Mesendoderm (in vitro differentiated cells): ENCODE measurements at regions not wholly inside any gene's neighbourhood (a gene's known extent, or its start where the extent isn't known, plus 50 kb on each side); places are given as distances from the start of the nearest gene placed in this dataset.
"Not testable (repeated sequence)": the region's sequence is repeated elsewhere in the genome, so short reads cannot be mapped to it uniquely, and the experiment has no call there.

Experiments
- DNase-seq: peaks from one replicate; pipeline ENCODE4 v3.0.0; 2013
- H2AK5ac ChIP-seq: 2 replicates; pipeline ENCODE4 v1.6.1; 2013; ENCODE audit warnings: low read length, inconsistent platforms
- H2BK120ac ChIP-seq: 2 replicates; pipeline ENCODE4 v1.6.1; 2013; ENCODE audit warnings: low read depth, mild to moderate bottlenecking, low read length, moderate library complexity, mixed read lengths
- H2BK15ac ChIP-seq: replicated peaks from 2 replicates; pipeline ENCODE4 v1.6.1; 2013; ENCODE audit warnings: low read depth, mild to moderate bottlenecking, moderate library complexity
- H2BK5ac ChIP-seq: 2 replicates; pipeline ENCODE4 v1.6.1; 2013; ENCODE audit warnings: low read length, inconsistent platforms
- H3K18ac ChIP-seq: 2 replicates; pipeline ENCODE4 v1.6.1; 2013; ENCODE audit warnings: mild to moderate bottlenecking, low read length, mixed read lengths
- H3K23ac ChIP-seq: one replicate; pipeline ENCODE4 v1.6.1; 2013; ENCODE audit warnings: low read length
- H3K27ac ChIP-seq: 2 replicates; pipeline ENCODE4 v1.5.1; 2013; ENCODE audit warnings: low read depth, mild to moderate bottlenecking, inconsistent platforms, low read length, moderate library complexity
- H3K27me3 ChIP-seq: 2 replicates; pipeline ENCODE4 v1.6.1; 2013; ENCODE audit warnings: low read length, control low read depth, mild to moderate bottlenecking, inconsistent platforms; ENCODE audit not compliant: insufficient read depth, poor library complexity
- H3K36me3 ChIP-seq: 2 replicates; pipeline ENCODE4 v1.6.1; 2013; ENCODE audit warnings: low read length, inconsistent platforms; ENCODE audit not compliant: control insufficient read depth, insufficient read depth
- H3K4ac ChIP-seq: one replicate; pipeline ENCODE4 v1.6.1; 2013; ENCODE audit warnings: low read depth, mild to moderate bottlenecking, low read length, moderate library complexity
- H3K4me1 ChIP-seq: 2 replicates; pipeline ENCODE4 v1.6.1; 2013; ENCODE audit warnings: low read depth, low read length, inconsistent platforms; ENCODE audit not compliant: control insufficient read depth
- H3K4me2 ChIP-seq: 2 replicates; pipeline ENCODE4 v1.6.1; 2013; ENCODE audit warnings: low read length
- H3K4me3 ChIP-seq: 2 replicates; pipeline ENCODE4 v1.5.1; 2013; ENCODE audit warnings: mild to moderate bottlenecking, low read length
- H3K56ac ChIP-seq: one replicate; pipeline ENCODE4 v1.6.1; 2013; ENCODE audit warnings: low read length
- H3K79me1 ChIP-seq: 2 replicates; pipeline ENCODE4 v1.6.1; 2013; ENCODE audit warnings: low read length, inconsistent platforms
- H3K79me2 ChIP-seq: 2 replicates; pipeline ENCODE4 v1.6.1; 2013; ENCODE audit warnings: mild to moderate bottlenecking, low read length; ENCODE audit not compliant: control insufficient read depth, insufficient read depth
- H3K9ac ChIP-seq: 2 replicates; pipeline ENCODE4 v1.6.1; 2013; ENCODE audit warnings: low read length, inconsistent platforms
- H4K5ac ChIP-seq: one replicate; pipeline ENCODE4 v1.6.1; 2013; ENCODE audit warnings: low read length
- H4K8ac ChIP-seq: one replicate; pipeline ENCODE4 v1.6.1; 2013; ENCODE audit warnings: low read depth, mild to moderate bottlenecking, control low read depth, low read length, moderate library complexity
- WGBS: extraction: QIAGEN DNeasy Blood & Tissue Kit; methylation state at CpG from one replicate; pipeline ENCODE4 v1.1.7; 2013; ENCODE audit warnings: low lambda C conversion rate, missing lambda C conversion rate; ENCODE audit not compliant: insufficient coverage; ENCODE audit errors: extremely low coverage; 5-methylcytosine and 5-hydroxymethylcytosine counted together

GRCh38 chr16:25605381-25605780 lies 86.4 kb upstream of the HS3ST4 start:
- WGBS, result no CpG with 5 or more reads among the region's 2 CpGs
- Histone ChIP-seq H3K4me3 (no peak overlapping the region), H2BK5ac (no peak overlapping the region), H3K9ac (no peak overlapping the region), H3K56ac (no peak overlapping the region), H3K36me3 (no peaks in the 10 kb centered on the region), H3K18ac (no peak overlapping the region), H2AK5ac (no peak overlapping the region), H3K27me3 (no peaks in the 10 kb centered on the region), H3K4ac (no peak overlapping the region), H3K23ac (no peak overlapping the region), H3K27ac (no peak overlapping the region), H2BK120ac (no peak overlapping the region), H3K79me2 (no peaks in the 10 kb centered on the region), H4K5ac (no peak overlapping the region), H3K4me1 (peaks cover 6% of the 10 kb centered on the region), H3K79me1 (no peaks in the 10 kb centered on the region), H3K4me2 (no peak overlapping the region), H2BK15ac (no peak overlapping the region), H4K8ac (no peak overlapping the region)
- DNase-seq, result peak; percentile 73

- H3K27ac ChIP-seq, H3K36me3 ChIP-seq, H3K79me2 ChIP-seq, H3K27me3 ChIP-seq, H3K4me3 ChIP-seq, H3K23ac ChIP-seq, H4K8ac ChIP-seq, H2AK5ac ChIP-seq, H2BK120ac ChIP-seq, H2BK5ac ChIP-seq, H3K79me1 ChIP-seq, H3K56ac ChIP-seq, H3K18ac ChIP-seq, H3K9ac ChIP-seq, DNase-seq, H4K5ac ChIP-seq, H3K4me1 ChIP-seq, H3K4ac ChIP-seq, H3K4me2 ChIP-seq, H2BK15ac ChIP-seq: not testable (repeated sequence)
- no CpG with 5 or more reads among the region's 2 CpGs for WGBS
These were observed 90.5 kb upstream of the HS3ST4 start for GRCh38 chr16:25601306-25601705.

- Histone ChIP-seq H2AK5ac (no peak overlapping the region), H3K9ac (no peak overlapping the region), H2BK5ac (no peak overlapping the region), H2BK15ac (no peak overlapping the region), H3K27ac (no peak overlapping the region), H3K79me2 (no peaks in the 10 kb centered on the region), H3K4me3 (no peak overlapping the region), H2BK120ac (no peak overlapping the region), H4K5ac (no peak overlapping the region), H4K8ac (no peak overlapping the region), H3K36me3 (no peaks in the 10 kb centered on the region), H3K18ac (no peak overlapping the region), H3K79me1 (no peaks in the 10 kb centered on the region), H3K56ac (no peak overlapping the region), H3K27me3 (no peaks in the 10 kb centered on the region), H3K4me2 (no peak overlapping the region), H3K4me1 (no peaks in the 10 kb centered on the region), H3K23ac (no peak overlapping the region), H3K4ac (no peak overlapping the region)
- no CpG with 5 or more reads among the region's 2 CpGs for WGBS
- no peak for DNase-seq
These were observed 95.6 kb upstream of the HS3ST4 start for GRCh38 chr16:25596194-25596593.

GRCh38 chr16:25593260-25593659 lies 98.5 kb upstream of the HS3ST4 start:
- no peak overlapping the region for H4K8ac ChIP-seq
- no peak overlapping the region for H3K18ac ChIP-seq
- H2BK5ac ChIP-seq, result no peak overlapping the region
- WGBS, result no CpG with 5 or more reads among the region's 8 CpGs
- no peak overlapping the region for H2AK5ac ChIP-seq
- H3K23ac ChIP-seq, result no peak overlapping the region
- H3K4me2 ChIP-seq, result no peak overlapping the region
- H3K4ac ChIP-seq, result no peak overlapping the region
- H3K4me3 ChIP-seq, result no peak overlapping the region
- H3K4me1 ChIP-seq, result no peaks in the 10 kb centered on the region
- no peaks in the 10 kb centered on the region for H3K79me2 ChIP-seq
- H2BK15ac ChIP-seq, result no peak overlapping the region
- no peaks in the 10 kb centered on the region for H3K36me3 ChIP-seq
- H3K27ac ChIP-seq, result no peak overlapping the region
- no peak for DNase-seq
- H2BK120ac ChIP-seq, result no peak overlapping the region
- no peak overlapping the region for H3K9ac ChIP-seq
- no peak overlapping the region for H3K56ac ChIP-seq
- H4K5ac ChIP-seq, result no peak overlapping the region
- no peaks in the 10 kb centered on the region for H3K79me1 ChIP-seq
- no peaks in the 10 kb centered on the region for H3K27me3 ChIP-seq

- no peak overlapping the region for H3K4ac ChIP-seq
These were observed 104.0 kb upstream of the HS3ST4 start for GRCh38 chr16:25587783-25588182.

GRCh38 chr16:25586826-25587225 lies 104.9 kb upstream of the HS3ST4 start:
- Histone ChIP-seq H3K4ac (no peak overlapping the region), H3K9ac (no peak overlapping the region), H3K79me1 (no peaks in the 10 kb centered on the region), H3K4me3 (no peak overlapping the region), H3K36me3 (no peaks in the 10 kb centered on the region), H2AK5ac (no peak overlapping the region), H2BK120ac (no peak overlapping the region), H3K56ac (no peak overlapping the region), H3K18ac (no peak overlapping the region), H2BK5ac (no peak overlapping the region), H4K8ac (no peak overlapping the region), H3K4me2 (no peak overlapping the region), H2BK15ac (no peak overlapping the region), H4K5ac (no peak overlapping the region), H3K79me2 (no peaks in the 10 kb centered on the region), H3K27me3 (no peaks in the 10 kb centered on the region), H3K27ac (no peak overlapping the region), H3K4me1 (no peaks in the 10 kb centered on the region), H3K23ac (no peak overlapping the region)
- DNase-seq, result no peak
- WGBS, result no CpG with 5 or more reads among the region's 4 CpGs

More at GRCh38 chr16:25587783-25588182, 104.0 kb upstream of the HS3ST4 start:
- DNase-seq, result no peak
- H3K56ac ChIP-seq, result no peak overlapping the region
- no peak overlapping the region for H2BK5ac ChIP-seq
- H3K79me1 ChIP-seq, result no peaks in the 10 kb centered on the region
- no peak overlapping the region for H3K9ac ChIP-seq
- no peak overlapping the region for H3K23ac ChIP-seq
- H2AK5ac ChIP-seq, result no peak overlapping the region
- WGBS, result no CpG with 5 or more reads among the region's 1 CpG
- no peak overlapping the region for H4K8ac ChIP-seq
- no peaks in the 10 kb centered on the region for H3K27me3 ChIP-seq
- H3K4me3 ChIP-seq, result no peak overlapping the region
- no peak overlapping the region for H4K5ac ChIP-seq
- H3K36me3 ChIP-seq, result no peaks in the 10 kb centered on the region
- no peaks in the 10 kb centered on the region for H3K79me2 ChIP-seq
- H2BK15ac ChIP-seq, result no peak overlapping the region
- no peak overlapping the region for H3K18ac ChIP-seq
- H3K27ac ChIP-seq, result no peak overlapping the region
- no peaks in the 10 kb centered on the region for H3K4me1 ChIP-seq
- H2BK120ac ChIP-seq, result no peak overlapping the region
- no peak overlapping the region for H3K4me2 ChIP-seq
